ENCODE measurements at regions not wholly inside any gene's neighbourhood (a gene's known extent, or its start where the extent isn't known, plus 50 kb on each side); places are given as distances from the start of the nearest gene placed in this dataset.

- Mint-ChIP-seq H3K4me3 (ENCODE audit: low read depth) (no peak overlapping the region), H3K36me3 (ENCODE audit: insufficient read depth) (no peaks in the 10 kb centered on the region), H3K27ac (no peak overlapping the region), H3K9me3 (ENCODE audit: low read depth) (no peaks in the 10 kb centered on the region), H3K4me1 (ENCODE audit: low read depth) (peaks cover 19% of the 10 kb centered on the region), H3K27me3 (no peaks in the 10 kb centered on the region)
- no peak for TF ChIP-seq CTCF (IDR thresholded peaks at IDR 0.05; ENCODE audit: unreplicated experiment)
- no peak for DNase-seq (ENCODE audit: low spot score, unreplicated experiment)
Measured at GRCh38 chr9:16044579-16044881, 491.7 kb downstream of the CCDC171 start.

- Mint-ChIP-seq H3K27ac (no peak overlapping the region), H3K27me3 (no peaks in the 10 kb centered on the region), H3K9me3 (ENCODE audit: low read depth) (no peaks in the 10 kb centered on the region), H3K4me1 (ENCODE audit: low read depth) (peaks cover 8% of the 10 kb centered on the region), H3K4me3 (ENCODE audit: low read depth) (no peak overlapping the region), H3K36me3 (ENCODE audit: insufficient read depth) (no peaks in the 10 kb centered on the region)
- no peak for TF ChIP-seq CTCF (IDR thresholded peaks at IDR 0.05; ENCODE audit: unreplicated experiment)
- no peak for DNase-seq (ENCODE audit: low spot score, unreplicated experiment)
Measured at GRCh38 chr9:16045651-16046280, 492.9 kb downstream of the CCDC171 start.

GRCh38 chr9:16046713-16047112 lies 493.9 kb downstream of the CCDC171 start:
- Mint-ChIP-seq H3K4me1 (ENCODE audit: low read depth) (peaks cover 2% of the 10 kb centered on the region), H3K4me3 (ENCODE audit: low read depth) (no peak overlapping the region), H3K36me3 (ENCODE audit: insufficient read depth) (no peaks in the 10 kb centered on the region), H3K9me3 (ENCODE audit: low read depth) (no peaks in the 10 kb centered on the region), H3K27ac (peak overlapping the region; percentile 65), H3K27me3 (no peaks in the 10 kb centered on the region)
- TF ChIP-seq CTCF (IDR thresholded peaks at IDR 0.05; ENCODE audit: unreplicated experiment) = no peak
- no peak for DNase-seq (ENCODE audit: low spot score, unreplicated experiment)

GRCh38 chr9:16048129-16048528 lies 495.3 kb downstream of the CCDC171 start:
- no peak for DNase-seq (ENCODE audit: low spot score, unreplicated experiment)
- H3K27me3 Mint-ChIP-seq = no peaks in the 10 kb centered on the region

GRCh38 chr9:16052146-16052545 lies 499.3 kb downstream of the CCDC171 start:
- H3K27ac Mint-ChIP-seq = no peak overlapping the region
- DNase-seq (ENCODE audit: low spot score, unreplicated experiment) = no peak
- no peak overlapping the region for H3K4me3 Mint-ChIP-seq (ENCODE audit: low read depth)
- no peaks in the 10 kb centered on the region for H3K9me3 Mint-ChIP-seq (ENCODE audit: low read depth)
- H3K4me1 Mint-ChIP-seq (ENCODE audit: low read depth) = no peaks in the 10 kb centered on the region
- no peaks in the 10 kb centered on the region for H3K36me3 Mint-ChIP-seq (ENCODE audit: insufficient read depth)
- H3K27me3 Mint-ChIP-seq = no peaks in the 10 kb centered on the region
- no peak for TF ChIP-seq CTCF (IDR thresholded peaks at IDR 0.05; ENCODE audit: unreplicated experiment)

More at GRCh38 chr9:16048129-16048528, 495.3 kb downstream of the CCDC171 start:
- Mint-ChIP-seq H3K4me3 (ENCODE audit: low read depth) (no peak overlapping the region), H3K9me3 (ENCODE audit: low read depth) (no peaks in the 10 kb centered on the region), H3K27ac (no peak overlapping the region), H3K4me1 (ENCODE audit: low read depth) (peaks cover 2% of the 10 kb centered on the region), H3K36me3 (ENCODE audit: insufficient read depth) (no peaks in the 10 kb centered on the region)
- TF ChIP-seq CTCF (IDR thresholded peaks at IDR 0.05; ENCODE audit: unreplicated experiment) = no peak
